K562 (cell line): ENCODE measurements at regions not wholly inside any gene's neighbourhood (a gene's known extent, or its start where the extent isn't known, plus 50 kb on each side); places are given as distances from the start of the nearest gene placed in this dataset.

Experiments
- ATAC-seq: fragments of 200-7000 bp; cut with Tn5 transposase; 3 replicates; pipeline ENCODE4 v1.9.1; 2020; ENCODE audit warnings: moderate library complexity
- BruUV-seq: library from RNA; stranded (reverse); fragments of 400-500 nt; replicated peaks from 2 replicates; lab custom pipeline; 2021; lab: Mats Ljungman, UMichigan
- CTCF ChIA-PET: fragments of 300-600 bp; formaldehyde crosslinking; extraction: SDS; loops from one replicate; lab custom pipeline; 2021; ENCODE audit warnings: low intra/inter-chr PET ratio; lab: Yijun Ruan, JAX
- POLR2A ChIA-PET: fragments of 300-600, 350-650 bp; sonication (Branson Sonifier 250); formaldehyde crosslinking; extraction: SDS; loops from one replicate; lab custom pipeline; 2021; ENCODE audit warnings: antibody characterized with exemption, inconsistent platforms; lab: Yijun Ruan, JAX
- DNase-seq, 4 experiments: peaks; one replicate each; pipeline versions ENCODE4 v3.0.0 to v3.0.0-alpha.2; 2011 to 2018; ENCODE audit warnings: low spot score in 3 of 4, mixed read lengths in 3 of 4; ENCODE audit errors: extremely low read depth in 1 of 4
- FAIRE-seq: peaks from 2 replicates; lab custom pipeline; 2011; peaks lifted over from hg19 to GRCh38; lab: Jason Lieb, UNC
- H2AFZ ChIP-seq: 2 replicates; pipeline ENCODE4 v1.6.0; 2011; ENCODE audit warnings: low read depth, low read length, control low read depth, inconsistent platforms
- H3K27ac ChIP-seq: fragments of 200-600 bp; 3 replicates; pipeline ENCODE4 v1.8.0; 2011; ENCODE audit warnings: low read depth, mild to moderate bottlenecking, control low read depth, inconsistent platforms, low read length, moderate library complexity, mixed read lengths; ENCODE audit errors: extremely low read depth
- H3K27me3 ChIP-seq, 2 experiments: fragments of 300-600 bp in 1 of 2; 2 replicates in 1 of 2; 3 replicates in 1 of 2; pipeline versions ENCODE4 v1.6.0 to v1.8.0; 2011; ENCODE audit warnings: inconsistent platforms in 2 of 2, low read length in 2 of 2, mild to moderate bottlenecking in 1 of 2, mixed read lengths in 1 of 2, moderate library complexity in 1 of 2; ENCODE audit not compliant: control insufficient read depth in 2 of 2, insufficient read depth in 2 of 2
- H3K36me3 ChIP-seq: fragments of 300-600 bp; 3 replicates; pipeline ENCODE4 v1.8.0; 2011; ENCODE audit warnings: mild to moderate bottlenecking, low read length, inconsistent platforms; ENCODE audit not compliant: control insufficient read depth, insufficient read depth
- H3K4me1 ChIP-seq, 2 experiments: fragments of 200-600 bp in 1 of 2; replicated peaks in 1 of 2; 2 replicates in 1 of 2; 3 replicates in 1 of 2; pipeline versions ENCODE4 v1.5.1 to v1.8.0; 2011; ENCODE audit warnings: inconsistent platforms in 2 of 2, low read length in 2 of 2, mild to moderate bottlenecking in 1 of 2, mixed read lengths in 1 of 2, moderate library complexity in 1 of 2; ENCODE audit not compliant: control insufficient read depth in 2 of 2, insufficient read depth in 2 of 2
- H3K4me2 ChIP-seq: 2 replicates; pipeline ENCODE4 v1.6.1; 2011; ENCODE audit warnings: low read length, control low read depth, inconsistent platforms, mixed read lengths; ENCODE audit not compliant: insufficient read depth
- H3K4me3 ChIP-seq: fragments of 200-600 bp; sonication (generic), shearing (Covaris generic); 2 replicates; pipeline ENCODE4 v1.5.1; 2016; ENCODE audit warnings: control low read depth, inconsistent platforms
- H3K79me2 ChIP-seq: fragments of 200-600 bp; 3 replicates; pipeline ENCODE4 v1.8.0; 2011; ENCODE audit warnings: low read length, inconsistent platforms; ENCODE audit not compliant: control insufficient read depth, insufficient read depth
- H3K9ac ChIP-seq, 2 experiments: 2 replicates each; pipeline versions ENCODE4 v1.6.0 to v1.6.1; 2011; ENCODE audit warnings: low read depth in 2 of 2, low read length in 2 of 2, control low read depth in 1 of 2, inconsistent platforms in 1 of 2, mild to moderate bottlenecking in 1 of 2, mixed read lengths in 1 of 2; ENCODE audit not compliant: insufficient read depth in 1 of 2
- H3K9me1 ChIP-seq: one replicate; pipeline ENCODE4 v1.6.0; 2011; ENCODE audit warnings: inconsistent platforms, mild to moderate bottlenecking, low read length, moderate library complexity; ENCODE audit not compliant: control insufficient read depth, insufficient read depth
- H3K9me3 ChIP-seq: replicated peaks from 2 replicates; pipeline ENCODE4 v1.5.1; 2011; ENCODE audit warnings: low read depth, low read length, inconsistent platforms; ENCODE audit not compliant: control insufficient read depth, insufficient read depth
- H4K20me1 ChIP-seq: replicated peaks from 2 replicates; pipeline ENCODE4 v1.6.1; 2011; ENCODE audit warnings: low read length, inconsistent platforms, mixed read lengths; ENCODE audit not compliant: control insufficient read depth, insufficient read depth
- FOXJ2 ChIP-seq: fragments of 200-800 bp; sonication (Bioruptor generic); IDR thresholded peaks from 2 replicates; pipeline ENCODE4 v1.6.1; 2016; ENCODE audit warnings: missing genetic modification characterization, missing compliant biosample characterization
- HNRNPLL ChIP-seq: fragments of 200-400 bp; formaldehyde crosslinking; IDR thresholded peaks from 2 replicates; pipeline ENCODE4 v1.6.1; 2017; ENCODE audit warnings: low read length, low read depth, mild to moderate bottlenecking; ENCODE audit not compliant: poor library complexity, severe bottlenecking
- HSF4 ChIP-seq: fragments of 250-450 bp; sonication (Bioruptor Pico); IDR thresholded peaks from 2 replicates; pipeline ENCODE4 v2.1.2; 2022; ENCODE audit warnings: mild to moderate bottlenecking, moderate library complexity, borderline replicate concordance
- SRSF7 ChIP-seq: fragments of 200-400 bp; formaldehyde crosslinking; optimal IDR thresholded peaks from 2 replicates; pipeline ENCODE3; 2017; ENCODE audit warnings: mild to moderate bottlenecking, low read depth, low read length
- ZFPM2 ChIP-seq: fragments of 250-450 bp; sonication (Bioruptor Pico); IDR thresholded peaks from 2 replicates; pipeline ENCODE4 v1.5.1; 2022; ENCODE audit warnings: mild to moderate bottlenecking
- in situ Hi-C: fragments of 300-500 bp; cut with MboI; formaldehyde crosslinking; loops from 4 replicates; pipeline ENCODE4 v1.15.0; 2018; ENCODE audit warnings: inconsistent platforms, mixed read lengths
- intact Hi-C: fragments of 100-400 bp; cut with micrococcal nuclease; formaldehyde crosslinking; loops from 2 replicates; pipeline ENCODE4 v1.14.2; 2022
- TF ChIP-seq, protein P1 (sequence below): fragments of 450-650 bp; conservative IDR thresholded peaks from 2 replicates; pipeline ENCODE4 v1.6.1; 2016; ENCODE audit warnings: missing genetic modification characterization, low read depth, mild to moderate bottlenecking, missing compliant biosample characterization, moderate library complexity
- TF ChIP-seq, protein P2 (sequence below): fragments of 450-650 bp; conservative IDR thresholded peaks from 2 replicates; pipeline ENCODE4 v1.6.1; 2016; ENCODE audit warnings: missing genetic modification characterization, low read depth, mild to moderate bottlenecking, control low read depth, missing compliant biosample characterization
- TF ChIP-seq, protein P3 (sequence below): fragments of 450-650 bp; IDR thresholded peaks from 2 replicates; pipeline ENCODE4 v1.6.1; 2018; ENCODE audit not compliant: partially characterized antibody
- TF ChIP-seq, protein P4 (sequence below): sonication (generic); formaldehyde crosslinking; IDR thresholded peaks from 2 replicates; pipeline ENCODE4 v1.8.0; 2023; ENCODE audit warnings: mild to moderate bottlenecking, missing genetic modification reagents
- TF ChIP-seq, protein P5 (sequence below): IDR thresholded peaks from 2 replicates; pipeline ENCODE4 v1.6.1; 2012; ENCODE audit warnings: low read depth, low read length, improper control_type of control experiment, borderline replicate concordance

DNA sequence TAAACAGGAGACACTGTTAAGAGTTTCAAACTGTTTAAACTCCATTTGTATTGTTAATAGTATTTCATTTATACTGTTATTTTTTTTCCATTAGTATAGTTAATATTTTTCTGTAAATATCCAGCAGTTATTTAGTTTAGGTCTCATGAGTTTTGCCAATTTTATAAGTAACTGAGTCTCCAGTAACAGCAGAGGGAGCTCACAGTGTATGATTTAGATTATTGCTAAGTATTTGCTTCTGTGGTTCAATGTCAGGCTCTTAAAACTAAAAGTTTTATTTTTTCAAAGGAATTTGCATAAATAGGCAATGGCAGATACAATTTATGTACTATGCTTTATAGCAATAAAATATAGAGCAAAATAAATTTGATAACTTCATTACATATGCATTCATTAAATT lies 209.7 kb downstream of the ATXN7L3B start:
- Histone ChIP-seq H3K27me3 (no peaks in the 10 kb centered on the region), H3K36me3 (no peaks in the 10 kb centered on the region), H3K9me3 (no peaks in the 10 kb centered on the region), H3K9ac (no peak overlapping the region), H3K4me2 (no peak overlapping the region), H3K9me1 (no peaks in the 10 kb centered on the region), H3K4me3 (no peak overlapping the region), H3K4me1 (no peaks in the 10 kb centered on the region), H3K27ac (no peak overlapping the region), H3K79me2 (no peaks in the 10 kb centered on the region), H4K20me1 (no peaks in the 10 kb centered on the region), H2AFZ (no peak overlapping the region)
- ATAC-seq (no peak), DNase-seq (no peak), FAIRE-seq (no peak)
- in situ Hi-C loops = no loop called here
- intact Hi-C loops = no loop called here
- ChIA-PET POLR2A (no interaction called here), CTCF (no interaction called here)
- BruUV-seq = no TSS peak
- TF ChIP-seq SRSF7 (no peak), HNRNPLL (no peak), FOXJ2 (tag) (no peak), ZFPM2 (CRISPR knock-in tag) (no peak), HSF4 (CRISPR knock-in tag) (no peak)
- TF ChIP-seq, protein P1, sequence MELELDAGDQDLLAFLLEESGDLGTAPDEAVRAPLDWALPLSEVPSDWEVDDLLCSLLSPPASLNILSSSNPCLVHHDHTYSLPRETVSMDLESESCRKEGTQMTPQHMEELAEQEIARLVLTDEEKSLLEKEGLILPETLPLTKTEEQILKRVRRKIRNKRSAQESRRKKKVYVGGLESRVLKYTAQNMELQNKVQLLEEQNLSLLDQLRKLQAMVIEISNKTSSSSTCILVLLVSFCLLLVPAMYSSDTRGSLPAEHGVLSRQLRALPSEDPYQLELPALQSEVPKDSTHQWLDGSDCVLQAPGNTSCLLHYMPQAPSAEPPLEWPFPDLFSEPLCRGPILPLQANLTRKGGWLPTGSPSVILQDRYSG (tag) = no peak
- TF ChIP-seq, protein P2, sequence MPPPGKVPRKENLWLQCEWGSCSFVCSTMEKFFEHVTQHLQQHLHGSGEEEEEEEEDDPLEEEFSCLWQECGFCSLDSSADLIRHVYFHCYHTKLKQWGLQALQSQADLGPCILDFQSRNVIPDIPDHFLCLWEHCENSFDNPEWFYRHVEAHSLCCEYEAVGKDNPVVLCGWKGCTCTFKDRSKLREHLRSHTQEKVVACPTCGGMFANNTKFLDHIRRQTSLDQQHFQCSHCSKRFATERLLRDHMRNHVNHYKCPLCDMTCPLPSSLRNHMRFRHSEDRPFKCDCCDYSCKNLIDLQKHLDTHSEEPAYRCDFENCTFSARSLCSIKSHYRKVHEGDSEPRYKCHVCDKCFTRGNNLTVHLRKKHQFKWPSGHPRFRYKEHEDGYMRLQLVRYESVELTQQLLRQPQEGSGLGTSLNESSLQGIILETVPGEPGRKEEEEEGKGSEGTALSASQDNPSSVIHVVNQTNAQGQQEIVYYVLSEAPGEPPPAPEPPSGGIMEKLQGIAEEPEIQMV (tag) = no peak
- TF ChIP-seq, protein P3, sequence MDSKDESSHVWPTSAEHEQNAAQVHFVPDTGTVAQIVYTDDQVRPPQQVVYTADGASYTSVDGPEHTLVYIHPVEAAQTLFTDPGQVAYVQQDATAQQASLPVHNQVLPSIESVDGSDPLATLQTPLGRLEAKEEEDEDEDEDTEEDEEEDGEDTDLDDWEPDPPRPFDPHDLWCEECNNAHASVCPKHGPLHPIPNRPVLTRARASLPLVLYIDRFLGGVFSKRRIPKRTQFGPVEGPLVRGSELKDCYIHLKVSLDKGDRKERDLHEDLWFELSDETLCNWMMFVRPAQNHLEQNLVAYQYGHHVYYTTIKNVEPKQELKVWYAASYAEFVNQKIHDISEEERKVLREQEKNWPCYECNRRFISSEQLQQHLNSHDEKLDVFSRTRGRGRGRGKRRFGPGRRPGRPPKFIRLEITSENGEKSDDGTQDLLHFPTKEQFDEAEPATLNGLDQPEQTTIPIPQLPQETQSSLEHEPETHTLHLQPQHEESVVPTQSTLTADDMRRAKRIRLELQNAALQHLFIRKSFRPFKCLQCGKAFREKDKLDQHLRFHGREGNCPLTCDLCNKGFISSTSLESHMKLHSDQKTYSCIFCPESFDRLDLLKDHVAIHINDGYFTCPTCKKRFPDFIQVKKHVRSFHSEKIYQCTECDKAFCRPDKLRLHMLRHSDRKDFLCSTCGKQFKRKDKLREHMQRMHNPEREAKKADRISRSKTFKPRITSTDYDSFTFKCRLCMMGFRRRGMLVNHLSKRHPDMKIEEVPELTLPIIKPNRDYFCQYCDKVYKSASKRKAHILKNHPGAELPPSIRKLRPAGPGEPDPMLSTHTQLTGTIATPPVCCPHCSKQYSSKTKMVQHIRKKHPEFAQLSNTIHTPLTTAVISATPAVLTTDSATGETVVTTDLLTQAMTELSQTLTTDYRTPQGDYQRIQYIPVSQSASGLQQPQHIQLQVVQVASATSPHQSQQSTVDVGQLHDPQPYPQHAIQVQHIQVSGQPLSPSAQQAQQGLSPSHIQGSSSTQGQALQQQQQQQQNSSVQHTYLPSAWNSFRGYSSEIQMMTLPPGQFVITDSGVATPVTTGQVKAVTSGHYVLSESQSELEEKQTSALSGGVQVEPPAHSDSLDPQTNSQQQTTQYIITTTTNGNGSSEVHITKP = no peak
- TF ChIP-seq, protein P4, sequence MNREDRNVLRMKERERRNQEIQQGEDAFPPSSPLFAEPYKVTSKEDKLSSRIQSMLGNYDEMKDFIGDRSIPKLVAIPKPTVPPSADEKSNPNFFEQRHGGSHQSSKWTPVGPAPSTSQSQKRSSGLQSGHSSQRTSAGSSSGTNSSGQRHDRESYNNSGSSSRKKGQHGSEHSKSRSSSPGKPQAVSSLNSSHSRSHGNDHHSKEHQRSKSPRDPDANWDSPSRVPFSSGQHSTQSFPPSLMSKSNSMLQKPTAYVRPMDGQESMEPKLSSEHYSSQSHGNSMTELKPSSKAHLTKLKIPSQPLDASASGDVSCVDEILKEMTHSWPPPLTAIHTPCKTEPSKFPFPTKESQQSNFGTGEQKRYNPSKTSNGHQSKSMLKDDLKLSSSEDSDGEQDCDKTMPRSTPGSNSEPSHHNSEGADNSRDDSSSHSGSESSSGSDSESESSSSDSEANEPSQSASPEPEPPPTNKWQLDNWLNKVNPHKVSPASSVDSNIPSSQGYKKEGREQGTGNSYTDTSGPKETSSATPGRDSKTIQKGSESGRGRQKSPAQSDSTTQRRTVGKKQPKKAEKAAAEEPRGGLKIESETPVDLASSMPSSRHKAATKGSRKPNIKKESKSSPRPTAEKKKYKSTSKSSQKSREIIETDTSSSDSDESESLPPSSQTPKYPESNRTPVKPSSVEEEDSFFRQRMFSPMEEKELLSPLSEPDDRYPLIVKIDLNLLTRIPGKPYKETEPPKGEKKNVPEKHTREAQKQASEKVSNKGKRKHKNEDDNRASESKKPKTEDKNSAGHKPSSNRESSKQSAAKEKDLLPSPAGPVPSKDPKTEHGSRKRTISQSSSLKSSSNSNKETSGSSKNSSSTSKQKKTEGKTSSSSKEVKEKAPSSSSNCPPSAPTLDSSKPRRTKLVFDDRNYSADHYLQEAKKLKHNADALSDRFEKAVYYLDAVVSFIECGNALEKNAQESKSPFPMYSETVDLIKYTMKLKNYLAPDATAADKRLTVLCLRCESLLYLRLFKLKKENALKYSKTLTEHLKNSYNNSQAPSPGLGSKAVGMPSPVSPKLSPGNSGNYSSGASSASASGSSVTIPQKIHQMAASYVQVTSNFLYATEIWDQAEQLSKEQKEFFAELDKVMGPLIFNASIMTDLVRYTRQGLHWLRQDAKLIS = no peak
- TF ChIP-seq, protein P5, sequence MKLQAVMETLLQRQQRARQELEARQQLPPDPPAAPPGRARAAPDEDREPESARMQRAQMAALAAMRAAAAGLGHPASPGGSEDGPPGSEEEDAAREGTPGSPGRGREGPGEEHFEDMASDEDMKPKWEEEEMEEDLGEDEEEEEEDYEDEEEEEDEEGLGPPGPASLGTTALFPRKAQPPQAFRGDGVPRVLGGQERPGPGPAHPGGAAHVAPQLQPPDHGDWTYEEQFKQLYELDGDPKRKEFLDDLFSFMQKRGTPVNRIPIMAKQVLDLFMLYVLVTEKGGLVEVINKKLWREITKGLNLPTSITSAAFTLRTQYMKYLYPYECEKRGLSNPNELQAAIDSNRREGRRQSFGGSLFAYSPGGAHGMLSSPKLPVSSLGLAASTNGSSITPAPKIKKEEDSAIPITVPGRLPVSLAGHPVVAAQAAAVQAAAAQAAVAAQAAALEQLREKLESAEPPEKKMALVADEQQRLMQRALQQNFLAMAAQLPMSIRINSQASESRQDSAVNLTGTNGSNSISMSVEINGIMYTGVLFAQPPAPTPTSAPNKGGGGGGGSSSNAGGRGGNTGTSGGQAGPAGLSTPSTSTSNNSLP = no peak
